Putamen (tissue), 1 donor: ENCODE measurements at regions not wholly inside any gene's neighbourhood (a gene's known extent, or its start where the extent isn't known, plus 50 kb on each side); places are given as distances from the start of the nearest gene placed in this dataset.
"Not testable (repeated sequence)": the region's sequence is repeated elsewhere in the genome, so short reads cannot be mapped to it uniquely, and the experiment has no call there.

Experiments used
- DNase-seq: peaks from one replicate; pipeline ENCODE4 v3.0.0-alpha.2; 2016; ENCODE audit warnings: low spot score

- DNase-seq: not testable (repeated sequence)
Observed at GRCh38 chr9:65395121-65395520, 110.1 kb upstream of the FOXD4L5 start.

GRCh38 chr9:65393111-65393810 is 108.3 kb upstream of the FOXD4L5 start:
- DNase-seq: not testable (repeated sequence)

GRCh38 chr9:65392611-65393010 is 107.6 kb upstream of the FOXD4L5 start:
- DNase-seq: not testable (repeated sequence)

- not testable (repeated sequence) for DNase-seq
Observed at GRCh38 chr9:65389710-65390109, 104.7 kb upstream of the FOXD4L5 start.

GRCh38 chr9:65389216-65389615 is 104.2 kb upstream of the FOXD4L5 start:
- DNase-seq: not testable (repeated sequence)

GRCh38 chr9:65386699-65387098 is 101.7 kb upstream of the FOXD4L5 start:
- peak; percentile 89 for DNase-seq

- DNase-seq: not testable (repeated sequence)
Observed at GRCh38 chr9:65386191-65386590, 101.2 kb upstream of the FOXD4L5 start.

- not testable (repeated sequence) for DNase-seq
Observed at GRCh38 chr9:65385655-65386024, 100.6 kb upstream of the FOXD4L5 start.

GRCh38 chr9:65384759-65385654 is 100.0 kb upstream of the FOXD4L5 start:
- not testable (repeated sequence) for DNase-seq

GRCh38 chr9:65384066-65384465 is 99.1 kb upstream of the FOXD4L5 start:
- DNase-seq: not testable (repeated sequence)

GRCh38 chr9:65383646-65384045 is 98.6 kb upstream of the FOXD4L5 start:
- not testable (repeated sequence) for DNase-seq

- DNase-seq: not testable (repeated sequence)
Observed at GRCh38 chr9:65382701-65383318, 97.8 kb upstream of the FOXD4L5 start.
